Osteoblast (primary cell): ENCODE measurements at regions not wholly inside any gene's neighbourhood (a gene's known extent, or its start where the extent isn't known, plus 50 kb on each side); places are given as distances from the start of the nearest gene placed in this dataset.

Experiments used
- DNase-seq: peaks from one replicate; pipeline ENCODE4 v3.0.0; 2011; ENCODE audit warnings: low spot score, mixed read lengths; ENCODE audit not compliant: insufficient read length; ENCODE audit errors: missing footprints
- H2AFZ ChIP-seq: 2 replicates; pipeline ENCODE4 v1.6.0; 2011; ENCODE audit warnings: mild to moderate bottlenecking, low read length
- H3K27ac ChIP-seq: 2 replicates; pipeline ENCODE4 v1.5.1; 2011; ENCODE audit warnings: mild to moderate bottlenecking, low read depth, low read length, moderate library complexity
- H3K27me3 ChIP-seq: 2 replicates; pipeline ENCODE4 v1.6.0; 2012; ENCODE audit warnings: mild to moderate bottlenecking, control low read depth, inconsistent platforms, low read length, moderate library complexity; ENCODE audit not compliant: insufficient read depth
- H3K36me3 ChIP-seq: 2 replicates; pipeline ENCODE4 v1.5.1; 2011; ENCODE audit warnings: mild to moderate bottlenecking, low read length, control low read depth, moderate library complexity; ENCODE audit not compliant: insufficient read depth
- H3K4me1 ChIP-seq: 2 replicates; pipeline ENCODE4 v1.5.1; 2011; ENCODE audit warnings: mild to moderate bottlenecking, low read length, control low read depth, moderate library complexity; ENCODE audit not compliant: insufficient read depth
- H3K4me2 ChIP-seq: 2 replicates; pipeline ENCODE4 v1.6.0; 2011; ENCODE audit warnings: mild to moderate bottlenecking, low read length; ENCODE audit not compliant: insufficient read depth
- H3K4me3 ChIP-seq: fragments of 200-600 bp; sonication (generic); 3 replicates; pipeline ENCODE4 v1.5.1; 2012; ENCODE audit warnings: mild to moderate bottlenecking, low read length, inconsistent platforms; ENCODE audit not compliant: insufficient read depth
- H3K79me2 ChIP-seq: 2 replicates; pipeline ENCODE4 v1.6.0; 2012; ENCODE audit warnings: mild to moderate bottlenecking, low read length, control low read depth, inconsistent platforms; ENCODE audit not compliant: insufficient read depth
- H3K9me3 ChIP-seq: 2 replicates; pipeline ENCODE4 v1.5.1; 2011; ENCODE audit warnings: low read depth, low read length, control low read depth
- H4K20me1 ChIP-seq: 2 replicates; pipeline ENCODE4 v1.6.0; 2012; ENCODE audit warnings: mild to moderate bottlenecking, low read length, control low read depth; ENCODE audit not compliant: insufficient read depth
- CTCF ChIP-seq: IDR thresholded peaks from 2 replicates; pipeline ENCODE4 v1.5.1; 2011; ENCODE audit warnings: mild to moderate bottlenecking, low read depth, low read length, moderate library complexity; ENCODE audit errors: extremely low read depth

- no peaks in the 10 kb centered on the region for H3K79me2 ChIP-seq
- H3K36me3 ChIP-seq, result no peaks in the 10 kb centered on the region
- H3K27ac ChIP-seq, result no peak overlapping the region
- H2AFZ ChIP-seq, result no peak overlapping the region
- no peaks in the 10 kb centered on the region for H4K20me1 ChIP-seq
- no peaks in the 10 kb centered on the region for H3K9me3 ChIP-seq
- DNase-seq, result no peak
- H3K4me2 ChIP-seq, result no peak overlapping the region
- no peak for TF ChIP-seq CTCF
- H3K27me3 ChIP-seq, result no peaks in the 10 kb centered on the region
- H3K4me1 ChIP-seq, result peaks cover 4% of the 10 kb centered on the region
- no peak overlapping the region for H3K4me3 ChIP-seq
Observed at GRCh38 chr5:147174671-147175265, 60.1 kb upstream of the STK32A start.

- Histone ChIP-seq H3K27me3 (no peaks in the 10 kb centered on the region), H3K4me1 (peaks cover 4% of the 10 kb centered on the region), H3K36me3 (no peaks in the 10 kb centered on the region), H4K20me1 (no peaks in the 10 kb centered on the region), H3K27ac (no peak overlapping the region), H3K4me2 (no peak overlapping the region), H3K79me2 (no peaks in the 10 kb centered on the region), H2AFZ (no peak overlapping the region), H3K4me3 (no peak overlapping the region), H3K9me3 (no peaks in the 10 kb centered on the region)
- no peak for DNase-seq
- no peak for TF ChIP-seq CTCF
Observed at GRCh38 chr5:147175516-147176097, 59.2 kb upstream of the STK32A start.

DNA sequence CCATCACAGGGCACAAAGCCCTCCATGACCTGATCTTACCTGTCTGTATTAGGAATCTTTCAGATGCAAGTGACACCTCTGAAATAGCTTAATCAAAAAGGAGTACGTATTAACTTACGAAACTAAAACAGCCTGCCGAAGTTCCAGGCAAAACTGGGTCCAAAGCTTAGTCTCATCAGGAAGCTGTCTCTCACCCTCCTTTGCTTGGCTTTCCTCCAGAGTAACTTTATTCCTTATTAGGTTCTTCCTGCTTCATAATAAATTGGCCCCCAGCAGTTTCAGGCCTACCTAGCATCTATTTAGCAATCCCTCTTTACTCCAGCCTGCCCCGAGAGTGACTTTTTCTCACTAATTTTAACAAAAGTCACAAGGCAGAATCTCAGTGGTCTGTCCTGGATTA lies 58.4 kb upstream of the STK32A start:
- Histone ChIP-seq H3K36me3 (no peaks in the 10 kb centered on the region), H4K20me1 (no peaks in the 10 kb centered on the region), H2AFZ (no peak overlapping the region), H3K4me3 (no peak overlapping the region), H3K27me3 (no peaks in the 10 kb centered on the region), H3K4me1 (peaks cover 4% of the 10 kb centered on the region), H3K27ac (no peak overlapping the region), H3K4me2 (no peak overlapping the region), H3K79me2 (no peaks in the 10 kb centered on the region), H3K9me3 (no peaks in the 10 kb centered on the region)
- peak; percentile 36 for DNase-seq
- no peak for TF ChIP-seq CTCF

DNA sequence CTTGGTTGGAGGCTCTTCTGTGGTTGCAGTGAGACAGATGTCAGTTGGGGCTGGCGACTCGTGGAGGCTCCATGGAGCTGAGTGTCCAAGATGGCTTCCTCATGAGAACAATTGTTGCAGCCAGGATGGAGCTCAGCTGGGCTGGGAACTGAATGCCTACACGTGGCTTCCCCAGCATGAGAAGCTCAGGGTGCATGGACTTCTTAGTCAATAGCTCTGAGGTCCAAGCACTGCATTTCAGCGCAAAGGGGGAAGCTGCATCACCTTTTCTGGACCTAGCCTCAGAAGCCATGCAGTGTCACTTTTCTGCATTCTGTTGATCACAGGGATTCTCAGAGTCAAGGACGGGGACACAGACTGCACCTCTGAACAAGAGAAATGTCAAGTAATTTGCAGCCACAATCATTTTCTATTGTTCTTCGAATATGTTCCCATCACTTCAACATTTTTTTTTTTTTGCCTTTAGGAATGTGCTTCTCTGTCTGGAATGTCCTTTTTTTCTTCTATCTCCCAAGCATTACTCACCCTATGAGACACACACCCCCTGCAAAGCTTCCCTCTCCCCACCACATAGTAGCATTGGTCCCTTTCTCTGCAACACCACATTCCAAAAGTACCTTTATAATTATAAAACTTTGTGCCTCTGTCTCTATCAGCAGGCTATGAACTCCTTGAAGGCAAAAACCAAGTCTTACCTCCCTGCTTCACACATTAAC lies 57.5 kb upstream of the STK32A start:
- TF ChIP-seq CTCF, result no peak
- peak; percentile 15 for DNase-seq
- Histone ChIP-seq H3K79me2 (no peaks in the 10 kb centered on the region), H3K27ac (no peak overlapping the region), H3K9me3 (no peaks in the 10 kb centered on the region), H3K4me1 (peaks cover 4% of the 10 kb centered on the region), H3K4me2 (no peak overlapping the region), H3K36me3 (no peaks in the 10 kb centered on the region), H2AFZ (no peak overlapping the region), H4K20me1 (no peaks in the 10 kb centered on the region), H3K4me3 (no peak overlapping the region), H3K27me3 (no peaks in the 10 kb centered on the region)
